Neural cell (in vitro differentiated cells): ENCODE measurements at regions not wholly inside any gene's neighbourhood (a gene's known extent, or its start where the extent isn't known, plus 50 kb on each side); places are given as distances from the start of the nearest gene placed in this dataset.

Source experiments
- CTCF ChIP-seq: fragments of 450-650 bp; IDR thresholded peaks from 2 replicates; pipeline ENCODE4 v1.5.1; 2014; ENCODE audit warnings: antibody characterized with exemption, mild to moderate bottlenecking, moderate library complexity; ENCODE audit not compliant: poor library complexity, severe bottlenecking
- EP300 ChIP-seq: fragments of 450-650 bp; conservative IDR thresholded peaks from 2 replicates; pipeline ENCODE4 v1.6.1; 2014; ENCODE audit warnings: antibody characterized with exemption, mild to moderate bottlenecking, moderate library complexity; ENCODE audit not compliant: poor library complexity, severe bottlenecking
- EZH2 ChIP-seq: fragments of 200-600, 300-800 bp; shearing (Covaris generic), sonication (generic); IDR thresholded peaks from 2 replicates; pipeline ENCODE4 v1.6.1; 2014; ENCODE audit warnings: antibody characterized with exemption, low read length, borderline replicate concordance, mild to moderate bottlenecking; ENCODE audit not compliant: insufficient read depth, poor library complexity, severe bottlenecking
- MXI1 ChIP-seq: fragments of 450-650 bp; conservative IDR thresholded peaks from 2 replicates; pipeline ENCODE4 v1.6.1; 2014; ENCODE audit warnings: antibody characterized with exemption, mild to moderate bottlenecking; ENCODE audit not compliant: poor library complexity, severe bottlenecking
- POLR2AphosphoS5 ChIP-seq: IDR thresholded peaks from 2 replicates; pipeline ENCODE4 v1.6.1; 2012
- RAD21 ChIP-seq: fragments of 450-650 bp; conservative IDR thresholded peaks from 2 replicates; pipeline ENCODE4 v1.6.1; 2014; ENCODE audit warnings: antibody characterized with exemption, mild to moderate bottlenecking, moderate library complexity
- TAF1 ChIP-seq: IDR thresholded peaks from 2 replicates; pipeline ENCODE4 v1.6.1; 2012; ENCODE audit warnings: low read depth
- TF ChIP-seq, protein P1 (sequence below): IDR thresholded peaks from 2 replicates; pipeline ENCODE4 v1.6.1; 2012; ENCODE audit warnings: borderline replicate concordance

DNA sequence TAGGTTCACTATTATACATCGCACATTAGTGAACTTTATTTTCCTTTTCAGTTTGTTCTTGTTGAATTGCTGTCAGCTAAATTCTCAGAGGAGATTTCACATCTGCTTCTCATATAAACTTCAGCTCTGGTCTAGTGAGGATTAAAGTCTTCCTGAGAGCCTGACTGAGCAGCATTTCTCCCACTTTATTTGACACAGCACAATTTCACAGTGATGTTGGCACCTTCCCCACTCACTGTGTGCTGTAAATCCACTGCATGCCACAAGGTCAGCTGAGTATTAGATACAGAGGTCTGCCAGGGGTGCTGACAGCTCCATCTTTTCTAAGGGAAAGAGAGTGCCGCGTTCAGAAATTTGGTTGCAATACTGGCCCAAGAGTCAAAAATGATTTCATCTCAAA lies 567.4 kb downstream of the PRR16 start:
- TF ChIP-seq CTCF (no peak), EP300 (no peak), POLR2AphosphoS5 (no peak), EZH2 (no peak), RAD21 (no peak), MXI1 (no peak), TAF1 (no peak)
- TF ChIP-seq, protein P1, sequence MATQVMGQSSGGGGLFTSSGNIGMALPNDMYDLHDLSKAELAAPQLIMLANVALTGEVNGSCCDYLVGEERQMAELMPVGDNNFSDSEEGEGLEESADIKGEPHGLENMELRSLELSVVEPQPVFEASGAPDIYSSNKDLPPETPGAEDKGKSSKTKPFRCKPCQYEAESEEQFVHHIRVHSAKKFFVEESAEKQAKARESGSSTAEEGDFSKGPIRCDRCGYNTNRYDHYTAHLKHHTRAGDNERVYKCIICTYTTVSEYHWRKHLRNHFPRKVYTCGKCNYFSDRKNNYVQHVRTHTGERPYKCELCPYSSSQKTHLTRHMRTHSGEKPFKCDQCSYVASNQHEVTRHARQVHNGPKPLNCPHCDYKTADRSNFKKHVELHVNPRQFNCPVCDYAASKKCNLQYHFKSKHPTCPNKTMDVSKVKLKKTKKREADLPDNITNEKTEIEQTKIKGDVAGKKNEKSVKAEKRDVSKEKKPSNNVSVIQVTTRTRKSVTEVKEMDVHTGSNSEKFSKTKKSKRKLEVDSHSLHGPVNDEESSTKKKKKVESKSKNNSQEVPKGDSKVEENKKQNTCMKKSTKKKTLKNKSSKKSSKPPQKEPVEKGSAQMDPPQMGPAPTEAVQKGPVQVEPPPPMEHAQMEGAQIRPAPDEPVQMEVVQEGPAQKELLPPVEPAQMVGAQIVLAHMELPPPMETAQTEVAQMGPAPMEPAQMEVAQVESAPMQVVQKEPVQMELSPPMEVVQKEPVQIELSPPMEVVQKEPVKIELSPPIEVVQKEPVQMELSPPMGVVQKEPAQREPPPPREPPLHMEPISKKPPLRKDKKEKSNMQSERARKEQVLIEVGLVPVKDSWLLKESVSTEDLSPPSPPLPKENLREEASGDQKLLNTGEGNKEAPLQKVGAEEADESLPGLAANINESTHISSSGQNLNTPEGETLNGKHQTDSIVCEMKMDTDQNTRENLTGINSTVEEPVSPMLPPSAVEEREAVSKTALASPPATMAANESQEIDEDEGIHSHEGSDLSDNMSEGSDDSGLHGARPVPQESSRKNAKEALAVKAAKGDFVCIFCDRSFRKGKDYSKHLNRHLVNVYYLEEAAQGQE, result no peak
